SK-N-SH (cell line): ENCODE measurements at regions not wholly inside any gene's neighbourhood (a gene's known extent, or its start where the extent isn't known, plus 50 kb on each side); places are given as distances from the start of the nearest gene placed in this dataset.

ENCODE experiments used
- CTCF ChIA-PET: fragments of 300-600, 350-600 bp; formaldehyde crosslinking; extraction: SDS; loops from one replicate; lab custom pipeline; 2021; lab: Yijun Ruan, JAX
- POLR2A ChIA-PET: fragments of 350-600 bp; sonication (Branson Sonifier 250); formaldehyde crosslinking; extraction: SDS; loops from one replicate; lab custom pipeline; 2020; ENCODE audit warnings: antibody characterized with exemption, inconsistent platforms; lab: Yijun Ruan, JAX
- DNase-seq: peaks from one replicate; pipeline ENCODE4 v3.0.0; 2012
- H2AFZ ChIP-seq: fragments of 200-600 bp; sonication (generic); 2 replicates; pipeline ENCODE4 v1.8.1; 2016; ENCODE audit warnings: antibody characterized with exemption, mild to moderate bottlenecking, low read depth
- H3F3A ChIP-seq: fragments of 200-600 bp; sonication (generic); replicated peaks from 2 replicates; pipeline ENCODE3; 2016; ENCODE audit warnings: antibody characterized with exemption, mild to moderate bottlenecking; ENCODE audit not compliant: insufficient read depth
- H3K27ac ChIP-seq, 2 experiments: fragments of 200-500 bp in 1 of 2; fragments of 200-600 bp in 1 of 2; sonication (Bioruptor generic) in 1 of 2; sonication (generic), shearing (Covaris generic) in 1 of 2; 2 replicates each; pipeline versions ENCODE4 v1.5.1 to v1.6.1; 2014 to 2016; ENCODE audit warnings: low read depth in 2 of 2, inconsistent platforms in 1 of 2, low read length in 1 of 2, mild to moderate bottlenecking in 1 of 2, mixed read lengths in 1 of 2
- H3K27me3 ChIP-seq: fragments of 200-600 bp; sonication (generic), shearing (Covaris generic); 2 replicates; pipeline ENCODE4 v1.6.1; 2016; ENCODE audit warnings: mixed run types; ENCODE audit not compliant: insufficient read depth
- H3K36me3 ChIP-seq, 2 experiments: fragments of 200-500 bp in 1 of 2; fragments of 200-600 bp in 1 of 2; sonication (Bioruptor generic) in 1 of 2; sonication (generic) in 1 of 2; replicated peaks in 1 of 2; 2 replicates each; pipeline versions ENCODE3 to v1.5.1; 2014 to 2016; ENCODE audit warnings: low read length in 1 of 2, mild to moderate bottlenecking in 1 of 2; ENCODE audit not compliant: insufficient read depth in 2 of 2, control insufficient read depth in 1 of 2
- H3K4me1 ChIP-seq, 2 experiments: fragments of 200-500 bp in 1 of 2; fragments of 200-600 bp in 1 of 2; sonication (Bioruptor generic) in 1 of 2; sonication (generic), shearing (Covaris generic) in 1 of 2; 2 replicates each; pipeline versions ENCODE4 v1.5.1 to v1.6.1; 2014 to 2016; ENCODE audit warnings: low read depth in 1 of 2, low read length in 1 of 2, mixed run types in 1 of 2; ENCODE audit not compliant: insufficient read depth in 2 of 2, control insufficient read depth in 1 of 2
- H3K4me2 ChIP-seq: fragments of 200-600 bp; sonication (generic), shearing (Covaris generic); 2 replicates; pipeline ENCODE4 v1.6.1; 2017; ENCODE audit warnings: mixed run types
- H3K4me3 ChIP-seq, 2 experiments: fragments of 200-500 bp in 1 of 2; fragments of 200-600 bp in 1 of 2; sonication (Bioruptor generic) in 1 of 2; sonication (generic), shearing (Covaris generic) in 1 of 2; 2 replicates each; pipeline versions ENCODE4 v1.5.1 to v1.8.1; 2014 to 2016; ENCODE audit warnings: low read depth in 2 of 2, inconsistent platforms in 1 of 2, low read length in 1 of 2, mild to moderate bottlenecking in 1 of 2, mixed read lengths in 1 of 2, moderate library complexity in 1 of 2
- H3K79me2 ChIP-seq: fragments of 200-600 bp; sonication (generic); 2 replicates; pipeline ENCODE4 v1.8.1; 2017; ENCODE audit warnings: mild to moderate bottlenecking; ENCODE audit not compliant: insufficient read depth
- H3K9ac ChIP-seq: fragments of 200-600 bp; sonication (generic); 2 replicates; pipeline ENCODE4 v1.6.1; 2017; ENCODE audit warnings: mixed run types
- H3K9me2 ChIP-seq: fragments of 200-600 bp; sonication (generic); 2 replicates; pipeline ENCODE4 v1.6.1; 2017; ENCODE audit warnings: mixed run types
- H3K9me3 ChIP-seq: fragments of 200-600 bp; sonication (generic); 2 replicates; pipeline ENCODE4 v1.6.1; 2017; ENCODE audit warnings: mixed run types, mild to moderate bottlenecking, moderate library complexity
- H4K20me1 ChIP-seq: fragments of 200-600 bp; sonication (generic); 2 replicates; pipeline ENCODE4 v1.6.1; 2017; ENCODE audit warnings: mild to moderate bottlenecking, mixed run types; ENCODE audit not compliant: insufficient read depth
- ELF1 ChIP-seq: IDR thresholded peaks from 2 replicates; pipeline ENCODE4 v1.4.0; 2012
- EP300 ChIP-seq, 2 experiments: IDR thresholded peaks; 2 replicates each; pipeline versions ENCODE4 v1.4.0 to v1.6.1; 2012; ENCODE audit warnings: borderline replicate concordance in 1 of 2, low read depth in 1 of 2, low read length in 1 of 2
- EZH2phosphoT487 ChIP-seq: fragments of 200-600 bp; sonication (generic); IDR thresholded peaks from 2 replicates; pipeline ENCODE4 v1.6.1; 2017; ENCODE audit warnings: low read depth, mixed run types, mild to moderate bottlenecking, antibody characterized with exemption, moderate library complexity, borderline replicate concordance
- FOXJ3 ChIP-seq: sonication (generic); formaldehyde crosslinking; IDR thresholded peaks from 2 replicates; pipeline ENCODE4 v1.5.1; 2020; ENCODE audit warnings: mild to moderate bottlenecking, missing genetic modification reagents
- GATA2 ChIP-seq: sonication (generic); formaldehyde crosslinking; IDR thresholded peaks from 2 replicates; pipeline ENCODE4 v1.5.0; 2020; ENCODE audit warnings: mild to moderate bottlenecking, missing genetic modification reagents
- JUND ChIP-seq: IDR thresholded peaks from 2 replicates; pipeline ENCODE4 v1.4.0; 2012
- NFIC ChIP-seq: IDR thresholded peaks from 2 replicates; pipeline ENCODE4 v1.4.0; 2012; ENCODE audit warnings: borderline replicate concordance
- NRF1 ChIP-seq: IDR thresholded peaks from 2 replicates; pipeline ENCODE4 v1.6.1; 2012; ENCODE audit warnings: low read depth, mild to moderate bottlenecking, low read length
- POLR2AphosphoS5 ChIP-seq: IDR thresholded peaks from 2 replicates; pipeline ENCODE4 v1.6.1; 2012; ENCODE audit warnings: low read depth, low read length
- RAD21 ChIP-seq: IDR thresholded peaks from 2 replicates; pipeline ENCODE4 v1.6.1; 2012; ENCODE audit warnings: mild to moderate bottlenecking, low read length
- RFX5 ChIP-seq: IDR thresholded peaks from 2 replicates; pipeline ENCODE4 v1.6.1; 2012; ENCODE audit warnings: mild to moderate bottlenecking, improper control_type of control experiment, low read length
- RXRA ChIP-seq: IDR thresholded peaks from 2 replicates; pipeline ENCODE4 v1.4.0; 2012; ENCODE audit warnings: low read depth, mild to moderate bottlenecking, borderline replicate concordance
- SIN3A ChIP-seq: IDR thresholded peaks from 2 replicates; pipeline ENCODE4 v1.6.1; 2012; ENCODE audit warnings: low read depth, mild to moderate bottlenecking, low read length, moderate library complexity, borderline replicate concordance
- TAF1 ChIP-seq: IDR thresholded peaks from 2 replicates; pipeline ENCODE4 v1.6.1; 2012; ENCODE audit warnings: low read depth, mild to moderate bottlenecking, low read length, moderate library complexity, borderline replicate concordance
- TEAD4 ChIP-seq: IDR thresholded peaks from 2 replicates; pipeline ENCODE4 v1.4.0; 2012; ENCODE audit warnings: mild to moderate bottlenecking, borderline replicate concordance; ENCODE audit not compliant: insufficient read depth
- WGBS: methylation state at CpG from one replicate; pipeline ENCODE4 v1.1.6; 2017; ENCODE audit warnings: low lambda C conversion rate; 5-methylcytosine and 5-hydroxymethylcytosine counted together
- TF ChIP-seq, protein P1 (sequence below): fragments of 150-350 bp; IDR thresholded peaks from 2 replicates; pipeline ENCODE4 v1.6.1; 2017; ENCODE audit warnings: antibody characterized with exemption, low read length, low read depth, borderline replicate concordance
- TF ChIP-seq, protein P2 (sequence below): fragments of 150-350 bp; IDR thresholded peaks from 2 replicates; pipeline ENCODE4 v1.6.1; 2016; ENCODE audit warnings: mild to moderate bottlenecking, low read depth, low read length
- TF ChIP-seq, protein P3 (sequence below): fragments of 200-600 bp; sonication (generic); IDR thresholded peaks from 2 replicates; pipeline ENCODE4 v1.6.1; 2017; ENCODE audit warnings: antibody characterized with exemption, mild to moderate bottlenecking, moderate library complexity

DNA sequence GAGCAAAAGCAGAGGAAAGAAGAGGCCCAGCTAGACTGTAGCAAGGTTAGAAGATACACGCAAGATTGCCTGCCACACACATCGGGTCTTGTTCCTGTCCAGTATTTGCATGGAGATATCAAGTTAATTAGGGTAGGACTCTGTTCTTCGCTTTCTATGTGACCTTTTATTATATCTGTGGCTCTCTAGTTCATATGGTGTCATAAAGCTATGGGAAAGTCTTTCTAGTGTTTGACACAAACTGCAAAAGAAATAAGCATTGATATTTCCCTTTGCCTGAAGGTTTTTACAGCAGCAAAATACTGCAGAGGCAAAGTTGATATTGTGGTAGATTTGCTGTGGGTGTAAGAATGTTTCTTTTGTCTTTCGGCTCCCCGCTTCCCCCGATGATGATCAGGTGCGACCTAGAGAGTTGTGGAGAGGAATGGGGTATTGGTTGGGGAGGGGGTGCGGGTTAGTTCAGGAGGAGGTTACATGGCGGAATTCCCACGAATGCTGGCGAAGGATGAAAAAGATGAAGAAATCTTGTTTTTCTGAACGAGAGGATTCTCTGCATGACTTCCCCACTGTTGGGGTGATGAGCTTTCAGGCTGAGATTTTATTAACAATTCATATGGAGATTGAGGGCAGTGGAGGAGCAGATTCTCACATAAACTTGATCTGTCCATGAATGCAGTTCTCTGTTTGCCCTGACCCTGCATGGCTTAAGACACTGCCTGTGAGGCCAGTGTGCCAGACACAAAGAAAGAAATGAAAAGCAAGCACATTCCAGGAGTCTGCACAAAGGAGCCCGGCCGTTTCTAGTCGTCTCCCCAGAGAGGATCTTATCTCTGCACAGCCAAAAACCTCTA lies 550.2 kb downstream of the USP25 start (continued):
- TF ChIP-seq, protein P1, sequence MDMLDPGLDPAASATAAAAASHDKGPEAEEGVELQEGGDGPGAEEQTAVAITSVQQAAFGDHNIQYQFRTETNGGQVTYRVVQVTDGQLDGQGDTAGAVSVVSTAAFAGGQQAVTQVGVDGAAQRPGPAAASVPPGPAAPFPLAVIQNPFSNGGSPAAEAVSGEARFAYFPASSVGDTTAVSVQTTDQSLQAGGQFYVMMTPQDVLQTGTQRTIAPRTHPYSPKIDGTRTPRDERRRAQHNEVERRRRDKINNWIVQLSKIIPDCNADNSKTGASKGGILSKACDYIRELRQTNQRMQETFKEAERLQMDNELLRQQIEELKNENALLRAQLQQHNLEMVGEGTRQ, result no peak

DNA sequence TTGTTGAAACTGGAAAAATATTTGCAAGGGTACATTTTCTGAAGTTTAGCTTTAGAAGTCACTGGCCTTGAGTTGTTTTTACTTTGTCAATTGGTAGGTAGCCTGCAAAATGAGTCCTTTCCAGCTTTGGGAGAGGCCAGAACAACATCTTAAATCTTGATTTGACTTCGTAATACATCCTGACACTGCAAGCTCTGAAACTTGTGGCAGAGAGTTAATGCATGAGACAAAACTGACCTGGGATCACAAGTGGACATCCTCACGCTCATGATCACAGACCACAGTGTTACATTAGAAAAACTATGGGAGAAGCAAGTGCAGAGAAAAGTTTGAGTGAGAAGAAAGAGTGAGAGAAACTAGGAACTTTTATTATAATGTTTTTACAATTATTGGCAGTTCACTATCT lies 550.9 kb downstream of the USP25 start:
- POLR2A ChIA-PET, result no interaction called here
- Histone ChIP-seq H3K4me1 (no peaks in the 10 kb centered on the region), H3K4me3 (no peak overlapping the region), H3K27ac (no peak overlapping the region), H3K27me3 (no peaks in the 10 kb centered on the region), H3K9me3 (no peaks in the 10 kb centered on the region), H3F3A (no peaks in the 10 kb centered on the region), H3K36me3 (no peaks in the 10 kb centered on the region), H2AFZ (no peak overlapping the region), H3K4me2 (no peak overlapping the region), H4K20me1 (no peaks in the 10 kb centered on the region), H3K9ac (no peak overlapping the region), H3K9me2 (no peaks in the 10 kb centered on the region), H3K79me2 (no peaks in the 10 kb centered on the region)
- no peak for TF ChIP-seq RAD21
- TF ChIP-seq EP300 (IDR thresholded peaks at IDR 0.05; ENCODE audit: borderline replicate concordance in 1 of 2, low read depth in 1 of 2, low read length in 1 of 2), result no peak
- no peak for TF ChIP-seq JUND
- TF ChIP-seq, protein P2, sequence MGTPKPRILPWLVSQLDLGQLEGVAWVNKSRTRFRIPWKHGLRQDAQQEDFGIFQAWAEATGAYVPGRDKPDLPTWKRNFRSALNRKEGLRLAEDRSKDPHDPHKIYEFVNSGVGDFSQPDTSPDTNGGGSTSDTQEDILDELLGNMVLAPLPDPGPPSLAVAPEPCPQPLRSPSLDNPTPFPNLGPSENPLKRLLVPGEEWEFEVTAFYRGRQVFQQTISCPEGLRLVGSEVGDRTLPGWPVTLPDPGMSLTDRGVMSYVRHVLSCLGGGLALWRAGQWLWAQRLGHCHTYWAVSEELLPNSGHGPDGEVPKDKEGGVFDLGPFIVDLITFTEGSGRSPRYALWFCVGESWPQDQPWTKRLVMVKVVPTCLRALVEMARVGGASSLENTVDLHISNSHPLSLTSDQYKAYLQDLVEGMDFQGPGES, result no peak
- no peak for TF ChIP-seq GATA2 (CRISPR knock-in tag)
- no peak for TF ChIP-seq TAF1
- no peak for TF ChIP-seq SIN3A
- no peak for DNase-seq
- CTCF ChIA-PET, result no interaction called here
- 36% methylated on average over 2 of the region's 2 CpGs for WGBS

DNA sequence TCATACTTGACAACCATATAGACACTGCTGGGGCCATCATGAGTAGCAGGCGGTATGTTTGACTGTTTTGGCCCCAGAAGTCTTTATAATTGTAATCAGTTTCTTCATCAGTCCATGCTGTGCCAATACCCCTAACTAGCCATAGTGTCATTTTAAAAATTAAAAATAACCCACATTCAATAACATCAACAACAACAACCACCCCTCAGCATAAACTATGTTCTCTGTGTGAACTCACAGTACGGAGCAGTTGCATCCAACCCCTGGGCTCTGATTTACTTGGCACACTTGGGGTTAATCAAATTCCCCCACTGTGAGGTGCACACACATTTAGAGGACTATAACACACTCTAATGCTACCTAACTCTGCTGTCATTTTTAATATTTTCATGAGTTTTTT lies 553.7 kb downstream of the USP25 start:
- Histone ChIP-seq H4K20me1 (no peaks in the 10 kb centered on the region), H3K4me3 (no peak overlapping the region), H3K27me3 (no peaks in the 10 kb centered on the region), H3K4me1 (no peaks in the 10 kb centered on the region), H3F3A (no peaks in the 10 kb centered on the region), H3K4me2 (no peak overlapping the region), H2AFZ (no peak overlapping the region), H3K9me3 (no peaks in the 10 kb centered on the region), H3K27ac (no peak overlapping the region), H3K79me2 (no peaks in the 10 kb centered on the region), H3K36me3 (no peaks in the 10 kb centered on the region), H3K9me2 (no peaks in the 10 kb centered on the region), H3K9ac (no peak overlapping the region)
- POLR2A ChIA-PET, result no interaction called here
- 59% methylated on average over 2 of the region's 2 CpGs for WGBS
- DNase-seq, result no peak
- CTCF ChIA-PET, result no interaction called here
- no peak for TF ChIP-seq ELF1
- TF ChIP-seq, protein P2, result no peak
- TF ChIP-seq, protein P3, sequence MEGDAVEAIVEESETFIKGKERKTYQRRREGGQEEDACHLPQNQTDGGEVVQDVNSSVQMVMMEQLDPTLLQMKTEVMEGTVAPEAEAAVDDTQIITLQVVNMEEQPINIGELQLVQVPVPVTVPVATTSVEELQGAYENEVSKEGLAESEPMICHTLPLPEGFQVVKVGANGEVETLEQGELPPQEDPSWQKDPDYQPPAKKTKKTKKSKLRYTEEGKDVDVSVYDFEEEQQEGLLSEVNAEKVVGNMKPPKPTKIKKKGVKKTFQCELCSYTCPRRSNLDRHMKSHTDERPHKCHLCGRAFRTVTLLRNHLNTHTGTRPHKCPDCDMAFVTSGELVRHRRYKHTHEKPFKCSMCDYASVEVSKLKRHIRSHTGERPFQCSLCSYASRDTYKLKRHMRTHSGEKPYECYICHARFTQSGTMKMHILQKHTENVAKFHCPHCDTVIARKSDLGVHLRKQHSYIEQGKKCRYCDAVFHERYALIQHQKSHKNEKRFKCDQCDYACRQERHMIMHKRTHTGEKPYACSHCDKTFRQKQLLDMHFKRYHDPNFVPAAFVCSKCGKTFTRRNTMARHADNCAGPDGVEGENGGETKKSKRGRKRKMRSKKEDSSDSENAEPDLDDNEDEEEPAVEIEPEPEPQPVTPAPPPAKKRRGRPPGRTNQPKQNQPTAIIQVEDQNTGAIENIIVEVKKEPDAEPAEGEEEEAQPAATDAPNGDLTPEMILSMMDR, result no peak
- no peak for TF ChIP-seq EZH2phosphoT487
- TF ChIP-seq NRF1, result no peak
- TF ChIP-seq TEAD4, result no peak
- no peak for TF ChIP-seq NFIC
- TF ChIP-seq POLR2AphosphoS5, result no peak
- no peak for TF ChIP-seq GATA2 (CRISPR knock-in tag)
- no peak for TF ChIP-seq FOXJ3 (CRISPR knock-in tag)
- TF ChIP-seq EP300 (IDR thresholded peaks at IDR 0.05; ENCODE audit: borderline replicate concordance in 1 of 2, low read depth in 1 of 2, low read length in 1 of 2), result no peak
- no peak for TF ChIP-seq RXRA
- TF ChIP-seq RFX5, result no peak
